ENCODE measurements at regions not wholly inside any gene's neighbourhood (a gene's known extent, or its start where the extent isn't known, plus 50 kb on each side); places are given as distances from the start of the nearest gene placed in this dataset.
A peak's percentile ranks its signal among the peaks of the same experiment; 100 is the strongest.

DNA sequence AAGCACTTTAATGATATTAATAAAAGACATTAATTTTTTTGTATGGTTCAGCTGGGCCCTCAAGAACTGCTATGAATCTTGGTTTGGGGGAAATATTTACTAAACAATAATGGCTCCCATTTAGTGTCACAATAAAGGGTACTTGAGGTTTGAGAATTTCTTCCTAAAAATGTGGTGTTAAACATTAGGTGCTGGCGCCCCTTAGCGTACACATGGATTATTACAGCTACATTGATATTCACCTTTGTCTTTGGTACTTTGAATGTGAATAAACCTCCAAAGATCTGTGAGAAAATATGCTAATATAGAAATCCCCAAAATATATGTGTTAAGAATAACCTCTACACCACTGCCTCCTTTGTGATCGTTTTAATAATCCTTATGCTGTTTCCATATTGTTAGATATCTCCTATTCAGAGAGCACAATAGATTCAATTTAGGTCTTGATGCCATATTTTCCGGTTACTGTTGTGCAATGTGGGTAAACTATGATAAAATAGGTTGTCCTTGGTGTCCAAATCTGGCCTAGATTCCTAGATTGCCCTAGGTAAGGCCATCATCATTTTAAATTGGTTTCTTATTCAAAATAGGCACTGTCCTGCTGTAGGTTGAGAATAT is 161.8 kb upstream of the CACNA2D1 start:
- ChIA-PET POLR2A (ENCODE audit: unreplicated experiment) (no interaction called here), CTCF (interaction anchor here (0.6 to 1.1 kb wide), 6 partner anchors 13 to 377 kb away, joined by 3 to 4 read pairs (median 3); no protein-coding TSS in a partner anchor)
- no peaks in the 10 kb centered on the region for H3K4me1 ChIP-seq (ENCODE audit: control insufficient read depth, insufficient read depth, low read length)
- no peak overlapping the region for H3K4me2 ChIP-seq (ENCODE audit: low read depth, low read length)
- no peak overlapping the region for H2BK15ac ChIP-seq (ENCODE audit: low read depth, low read length)
- BruUV-seq (replicated peaks) = no TSS peak
- H4K91ac ChIP-seq (ENCODE audit: insufficient read depth, low read depth, low read length) = no peak overlapping the region
- no peak overlapping the region for H3K9ac ChIP-seq (ENCODE audit: low read depth, low read length)
- in situ Hi-C loops (cut with MboI; ENCODE audit: low sequenced_read_pairs) = loop anchor here (5.0 to 10.0 kb wide), 2 partner anchors 119 to 1123 kb away; no protein-coding TSS in a partner anchor
- H3K27me3 ChIP-seq (ENCODE audit: control insufficient read depth, insufficient read depth, low read length) = no peaks in the 10 kb centered on the region
- H4K8ac ChIP-seq (ENCODE audit: low read depth in 2 of 2, low read length in 2 of 2) = no peak overlapping the region
- no peak overlapping the region for H4K5ac ChIP-seq (ENCODE audit: low read depth, low read length)
- no peaks in the 10 kb centered on the region for H3K9me3 ChIP-seq (ENCODE audit: control insufficient read depth, insufficient read depth, low read length)
- no peak overlapping the region for H2AFZ ChIP-seq (replicated peaks; ENCODE audit: low read length, poor library complexity)
- ATAC-seq (ENCODE audit: low read depth) (peak; percentile 80), DNase-seq (peak; percentile 46)
- H2BK5ac ChIP-seq (ENCODE audit: low read depth, low read length, poor library complexity, severe bottlenecking) = no peak overlapping the region
- no peak overlapping the region for H3K4me3 ChIP-seq (ENCODE audit: insufficient read depth, low read depth, low read length)
- no peak overlapping the region for H3K23ac ChIP-seq (ENCODE audit: low read depth, low read length)
- TF ChIP-seq SMC3 (IDR thresholded peaks at IDR 0.05; ENCODE audit: low read depth, low read length) = peak; percentile 72
- TF ChIP-seq MAFK (IDR thresholded peaks at IDR 0.05; ENCODE audit: low read depth, low read length) = no peak
- TF ChIP-seq CEBPB (IDR thresholded peaks at IDR 0.05; ENCODE audit: low read depth, low read length) = no peak
- TF ChIP-seq BHLHE40 (IDR thresholded peaks at IDR 0.05; ENCODE audit: low read depth, low read length) = no peak
- TF ChIP-seq, protein P1, sequence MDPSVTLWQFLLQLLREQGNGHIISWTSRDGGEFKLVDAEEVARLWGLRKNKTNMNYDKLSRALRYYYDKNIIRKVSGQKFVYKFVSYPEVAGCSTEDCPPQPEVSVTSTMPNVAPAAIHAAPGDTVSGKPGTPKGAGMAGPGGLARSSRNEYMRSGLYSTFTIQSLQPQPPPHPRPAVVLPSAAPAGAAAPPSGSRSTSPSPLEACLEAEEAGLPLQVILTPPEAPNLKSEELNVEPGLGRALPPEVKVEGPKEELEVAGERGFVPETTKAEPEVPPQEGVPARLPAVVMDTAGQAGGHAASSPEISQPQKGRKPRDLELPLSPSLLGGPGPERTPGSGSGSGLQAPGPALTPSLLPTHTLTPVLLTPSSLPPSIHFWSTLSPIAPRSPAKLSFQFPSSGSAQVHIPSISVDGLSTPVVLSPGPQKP (IDR thresholded peaks at IDR 0.05; ENCODE audit: borderline replicate concordance, low read depth, low read length) = no peak
- TF ChIP-seq RCOR1 (IDR thresholded peaks at IDR 0.05; ENCODE audit: insufficient replicate concordance, low read length) = no peak
- TF ChIP-seq CHD1 (IDR thresholded peaks at IDR 0.05; ENCODE audit: low read depth, low read length) = no peak
- TF ChIP-seq NFE2L2 (IDR thresholded peaks at IDR 0.05; ENCODE audit: low read depth, low read length) = no peak
- TF ChIP-seq MAZ (IDR thresholded peaks at IDR 0.05; ENCODE audit: borderline replicate concordance, low read depth, low read length) = no peak
- TF ChIP-seq MXI1 (IDR thresholded peaks at IDR 0.05; ENCODE audit: borderline replicate concordance, low read depth, low read length) = no peak
- TF ChIP-seq RAD21 (IDR thresholded peaks at IDR 0.05; ENCODE audit: low read length) = peak; percentile 81
- no peak for TF ChIP-seq RFX5 (IDR thresholded peaks at IDR 0.05; ENCODE audit: low read depth, low read length)
- peak; percentile 81 for TF ChIP-seq CTCF (conservative IDR thresholded peaks at IDR 0.05; ENCODE audit: low read depth, low read length)
- TF ChIP-seq, protein P2, sequence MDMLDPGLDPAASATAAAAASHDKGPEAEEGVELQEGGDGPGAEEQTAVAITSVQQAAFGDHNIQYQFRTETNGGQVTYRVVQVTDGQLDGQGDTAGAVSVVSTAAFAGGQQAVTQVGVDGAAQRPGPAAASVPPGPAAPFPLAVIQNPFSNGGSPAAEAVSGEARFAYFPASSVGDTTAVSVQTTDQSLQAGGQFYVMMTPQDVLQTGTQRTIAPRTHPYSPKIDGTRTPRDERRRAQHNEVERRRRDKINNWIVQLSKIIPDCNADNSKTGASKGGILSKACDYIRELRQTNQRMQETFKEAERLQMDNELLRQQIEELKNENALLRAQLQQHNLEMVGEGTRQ (IDR thresholded peaks at IDR 0.05; ENCODE audit: low read depth, low read length) = no peak
- TF ChIP-seq FOS (IDR thresholded peaks at IDR 0.05; ENCODE audit: low read depth, low read length) = no peak
- no peak for TF ChIP-seq POLR2A (IDR thresholded peaks at IDR 0.05; ENCODE audit: low read depth, low read length)
- H3K14ac ChIP-seq (replicated peaks; ENCODE audit: low read depth, low read length) = no peak overlapping the region
- H3K9me1 ChIP-seq (ENCODE audit: insufficient read depth, low read length) = no peaks in the 10 kb centered on the region
- H3K79me1 ChIP-seq (ENCODE audit: low read depth in 1 of 2, low read length in 2 of 2) = no peaks in the 10 kb centered on the region
- no peak overlapping the region for H3K18ac ChIP-seq (ENCODE audit: low read depth, low read length)
- no peaks in the 10 kb centered on the region for H3K36me3 ChIP-seq (ENCODE audit: control insufficient read depth, insufficient read depth, low read length)
- H2AK5ac ChIP-seq (ENCODE audit: low read depth, low read length) = no peak overlapping the region
- no peak overlapping the region for H3K56ac ChIP-seq (ENCODE audit: extremely low read depth, insufficient read depth, low read length)
- no peak overlapping the region for H2AK9ac ChIP-seq (replicated peaks; ENCODE audit: low read depth, low read length, poor library complexity)
- no peak overlapping the region for H3K4ac ChIP-seq (ENCODE audit: low read depth, low read length)
- no peak overlapping the region for H2BK20ac ChIP-seq (ENCODE audit: low read depth, low read length)
- H3K27ac ChIP-seq (ENCODE audit: insufficient read depth, low read length) = no peak overlapping the region
- dilution Hi-C loops (cut with HindIII; ENCODE audit: low sequenced_read_pairs, unreplicated experiment) = no loop called here
- whole genome bisulfite sequencing, 2 experiments (ENCODE audit: extremely low coverage in 2 of 2, insufficient read length in 1 of 2) = no CpG with 5 or more reads among the region's 4 CpGs
- H2BK120ac ChIP-seq (ENCODE audit: low read depth, low read length) = no peak overlapping the region
- intact Hi-C loops (cut with micrococcal nuclease) = loop anchor here (1.0 to 5.0 kb wide), 3 partner anchors 561 to 1123 kb away; no protein-coding TSS in a partner anchor
- no peaks in the 10 kb centered on the region for H4K20me1 ChIP-seq (ENCODE audit: insufficient read depth, low read length)
